ENCODE measurements at regions not wholly inside any gene's neighbourhood (a gene's known extent, or its start where the extent isn't known, plus 50 kb on each side); places are given as distances from the start of the nearest gene placed in this dataset.
"Not testable (repeated sequence)": the region's sequence is repeated elsewhere in the genome, so short reads cannot be mapped to it uniquely, and the experiment has no call there.

DNA sequence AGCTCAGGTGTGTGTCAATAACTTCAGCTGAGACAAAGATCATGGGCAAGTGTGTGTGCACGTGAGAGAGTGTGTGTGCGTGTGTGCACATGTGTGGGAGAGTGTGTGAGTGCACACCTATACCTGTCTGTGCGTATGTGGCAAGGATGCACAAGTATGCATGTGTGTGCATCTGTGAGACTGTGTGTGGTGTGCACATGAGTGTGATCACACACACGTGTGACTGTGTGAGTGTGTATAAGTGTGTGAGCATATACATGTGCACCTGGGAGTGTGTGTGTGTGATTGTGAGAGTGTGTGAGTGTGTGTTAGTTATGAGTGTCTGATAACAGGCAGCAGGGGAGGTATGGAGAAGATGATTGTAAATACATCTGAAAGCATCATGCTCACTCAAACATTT, 657.3 kb upstream of the PFKP start:
- DNase-seq = no peak

- DNase-seq = no peak
Observed at GRCh38 chr10:2401459-2401858, 664.1 kb upstream of the ADARB2 start.

GRCh38 chr10:2399482-2399881, 662.2 kb upstream of the ADARB2 start:
- no peak for DNase-seq

GRCh38 chr10:2392145-2392812, 655.0 kb upstream of the ADARB2 start:
- DNase-seq = no peak

DNA sequence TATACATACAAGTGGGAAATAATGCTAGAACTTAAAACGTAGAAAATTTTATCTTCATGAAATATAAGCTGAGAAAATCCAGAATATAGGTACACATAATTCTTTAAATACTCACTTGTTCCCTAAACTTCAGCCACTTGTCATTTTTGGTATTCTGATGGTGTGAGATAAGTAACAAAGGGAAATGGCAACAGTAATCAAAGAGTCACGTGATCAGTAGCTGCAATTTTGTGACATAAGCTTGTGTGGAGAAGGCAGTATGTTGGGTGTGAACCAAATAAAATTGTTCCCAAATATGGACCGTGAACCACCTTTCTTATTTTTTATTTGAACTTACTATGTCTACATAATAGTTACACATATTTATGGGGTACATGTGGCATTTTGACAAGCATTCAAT, 650.3 kb upstream of the ADARB2 start:
- DNase-seq = no peak

DNA sequence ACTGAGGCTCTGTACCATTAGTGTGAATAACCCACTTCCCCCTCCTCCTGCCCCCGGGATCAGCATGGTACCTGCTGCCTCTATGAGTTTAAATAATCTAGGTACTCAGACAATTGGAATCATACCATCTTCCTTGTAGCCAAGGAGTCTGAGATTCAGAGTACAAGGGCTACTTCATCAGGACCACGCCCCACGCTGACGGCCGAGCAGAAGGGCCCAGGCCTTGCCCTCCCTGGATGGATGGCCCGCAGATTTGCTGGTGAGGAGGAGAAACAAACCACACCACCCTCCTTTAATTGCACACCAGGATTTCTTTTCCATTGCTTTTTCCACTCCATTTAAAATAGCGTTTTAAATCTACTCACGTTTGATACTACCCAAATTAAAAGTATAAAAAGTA, 649.9 kb upstream of the ADARB2 start:
- DNase-seq = no peak

GRCh38 chr10:2380218-2380617, 642.9 kb upstream of the ADARB2 start:
- DNase-seq = no peak

- DNase-seq = no peak
Observed at GRCh38 chr10:2367083-2367482, 629.8 kb upstream of the ADARB2 start.

- no peak for DNase-seq
Observed at GRCh38 chr10:2366264-2366931, 629.1 kb upstream of the ADARB2 start.

DNA sequence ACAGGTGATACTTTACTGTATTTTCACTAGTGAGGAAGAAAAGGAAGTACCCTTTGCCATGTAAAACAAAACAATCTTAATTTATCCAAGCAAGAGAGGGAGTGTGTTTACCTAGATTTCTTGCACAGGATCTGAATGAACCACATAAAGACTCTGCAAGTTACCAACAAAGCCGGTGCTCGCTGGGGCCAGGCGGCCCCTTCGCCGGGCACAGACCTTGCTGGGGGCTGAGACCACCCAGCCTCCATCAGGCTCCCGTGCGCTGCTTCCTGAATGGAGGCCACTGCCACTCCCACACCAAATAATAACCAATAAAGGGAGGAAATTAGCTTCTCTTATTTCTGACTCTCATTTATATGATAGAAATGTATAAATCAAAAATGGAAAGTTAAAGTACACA, 625.0 kb upstream of the ADARB2 start:
- DNase-seq = no peak

DNA sequence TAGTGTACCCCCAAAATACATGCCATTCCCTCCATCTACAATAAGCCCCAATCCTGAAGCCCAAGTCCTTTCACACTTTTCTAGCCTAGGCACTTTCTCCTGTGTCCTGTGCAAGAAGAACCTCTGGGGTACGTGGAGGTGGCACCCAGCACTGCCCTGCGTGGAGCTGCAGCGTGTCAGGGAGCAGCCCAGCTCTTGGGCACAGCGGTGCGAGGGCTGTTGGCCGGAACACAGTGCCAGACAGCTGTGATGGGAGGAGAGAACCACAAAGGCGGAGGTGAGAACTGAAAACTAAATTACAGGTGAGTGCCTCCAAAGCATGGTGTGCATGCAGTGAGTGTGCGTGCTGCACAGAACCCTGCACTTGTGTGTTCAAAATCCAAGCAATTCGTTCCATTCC, 621.3 kb upstream of the ADARB2 start:
- DNase-seq = no peak

DNA sequence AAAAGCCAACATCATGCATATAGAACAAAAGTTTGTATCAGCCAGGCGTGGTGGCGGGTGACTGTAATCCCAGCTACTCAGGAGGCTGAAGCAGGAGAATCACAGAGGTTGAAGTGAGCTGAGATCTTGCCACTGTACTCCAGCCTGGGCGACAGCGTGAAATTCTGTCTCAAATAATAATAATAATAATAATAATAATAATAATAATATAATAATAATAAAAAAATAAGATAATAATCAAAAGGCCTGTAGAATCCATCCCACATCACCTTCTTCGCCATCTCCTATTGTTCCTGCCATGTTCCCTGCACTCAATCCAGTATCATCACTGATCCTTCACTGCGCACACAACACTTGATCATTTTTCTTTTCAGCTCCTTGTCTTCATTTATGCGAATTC, 619.3 kb upstream of the ADARB2 start:
- no peak for DNase-seq

GRCh38 chr10:2351566-2351965, 614.2 kb upstream of the ADARB2 start:
- DNase-seq = no peak

DNA sequence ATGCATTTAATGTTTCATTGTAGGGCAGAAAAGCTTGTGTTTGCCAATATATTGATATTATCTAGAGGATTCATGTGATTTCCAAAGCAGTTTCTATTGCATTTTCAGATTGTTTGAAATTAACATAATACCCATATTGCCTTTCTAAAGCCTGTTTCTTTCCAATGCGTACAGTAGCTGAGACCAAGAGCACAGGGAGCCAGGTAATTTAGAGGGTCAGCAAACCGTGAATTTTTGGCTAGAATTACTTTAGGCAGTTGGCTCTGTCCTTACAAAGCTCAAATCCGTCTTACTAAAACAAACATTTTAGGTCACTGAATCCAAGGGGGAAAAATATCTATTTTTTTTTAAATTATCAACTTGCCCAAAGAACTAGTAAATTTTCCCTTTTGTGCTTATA, 604.9 kb upstream of the ADARB2 start:
- DNase-seq = peak; percentile 40

DNA sequence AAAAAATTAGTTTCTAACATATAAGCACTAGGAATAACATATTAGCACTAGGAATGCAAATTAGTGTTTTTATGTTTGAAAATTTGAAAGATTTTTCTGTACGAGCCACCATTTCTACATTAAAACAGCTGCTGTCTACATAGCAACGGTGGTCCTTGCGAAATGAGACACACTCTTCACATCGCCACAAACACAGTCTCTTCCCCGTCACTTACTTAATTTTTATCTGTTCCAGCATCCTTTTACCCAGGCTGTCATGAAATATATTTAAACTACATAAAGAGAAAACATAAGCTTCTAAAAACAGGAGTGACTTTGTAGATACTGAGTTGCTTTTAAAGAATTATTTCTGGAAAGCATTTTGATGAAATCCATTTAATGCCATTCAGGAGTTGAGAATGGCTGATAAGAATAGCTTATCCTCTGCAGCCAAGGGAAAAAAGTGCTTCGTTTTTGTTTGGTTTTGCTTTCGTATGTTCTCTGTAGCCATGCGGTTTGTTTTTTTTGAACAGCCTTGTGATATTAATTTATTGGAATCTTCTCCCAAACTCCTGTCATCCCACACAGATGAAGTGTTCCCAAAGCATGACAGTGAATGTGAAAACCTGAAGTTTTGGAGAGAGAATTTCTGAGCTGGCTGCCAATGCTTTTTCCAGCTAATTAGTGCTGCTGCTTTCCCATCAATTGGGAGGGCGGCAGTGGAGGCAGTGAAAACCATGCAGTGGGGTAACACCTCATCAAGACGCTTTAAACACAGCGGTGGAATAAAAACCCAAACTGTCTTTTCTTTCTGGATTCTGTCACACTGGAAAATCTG, 603.7 kb upstream of the ADARB2 start:
- DNase-seq = peak; percentile 17

GRCh38 chr10:2335626-2336025, 598.3 kb upstream of the ADARB2 start:
- DNase-seq = no peak

- no peak for DNase-seq
Observed at GRCh38 chr10:2334575-2334974, 597.2 kb upstream of the ADARB2 start.

GRCh38 chr10:2329082-2329481, 591.8 kb upstream of the ADARB2 start:
- no peak for DNase-seq

- no peak for DNase-seq
Observed at GRCh38 chr10:2326411-2326810, 589.1 kb upstream of the ADARB2 start.

DNA sequence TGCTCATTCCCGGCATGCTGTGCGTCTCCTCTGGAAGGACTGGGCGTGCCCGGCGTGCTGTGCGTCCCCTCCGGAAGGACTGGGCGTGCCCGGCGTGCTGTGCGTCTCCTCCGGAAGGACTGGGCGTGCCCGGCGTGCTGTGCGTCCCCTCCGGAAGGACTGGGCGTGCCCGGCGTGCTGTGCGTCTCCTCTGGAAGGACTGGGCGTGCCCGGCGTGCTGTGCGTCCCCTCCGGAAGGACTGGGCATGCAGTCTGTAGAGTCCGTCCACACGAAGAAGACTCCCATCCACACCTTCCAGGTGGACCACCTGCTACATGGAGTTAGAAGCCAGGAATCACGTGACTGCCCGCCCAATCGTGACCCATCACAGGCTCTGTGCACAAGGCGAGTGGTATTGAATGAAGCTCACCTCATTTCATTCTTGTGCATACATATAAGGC, 577.7 kb upstream of the ADARB2 start:
- DNase-seq = not testable (repeated sequence)

GRCh38 chr10:2306081-2306480, 568.8 kb upstream of the ADARB2 start:
- peak; percentile 52 for DNase-seq

DNA sequence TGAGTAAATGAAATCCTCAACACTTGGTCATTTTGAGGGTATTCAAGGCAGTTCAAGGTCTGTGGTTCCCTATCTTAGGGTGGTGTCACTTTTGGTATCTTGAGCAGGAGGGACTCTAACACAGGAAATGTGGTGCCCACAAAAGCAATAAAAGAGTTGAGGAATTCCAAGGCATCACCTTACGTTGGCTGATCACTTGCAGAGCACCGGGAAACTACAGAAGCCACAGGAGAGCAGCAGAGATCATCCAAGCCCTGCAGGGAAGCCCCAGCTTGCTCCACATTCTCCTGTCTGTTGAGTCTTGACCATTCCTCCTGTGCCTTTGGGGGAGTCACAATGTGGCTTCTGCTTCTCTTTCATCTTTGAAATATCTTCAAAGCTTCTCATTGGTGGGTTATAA, 565.8 kb upstream of the ADARB2 start:
- DNase-seq = no peak

DNA sequence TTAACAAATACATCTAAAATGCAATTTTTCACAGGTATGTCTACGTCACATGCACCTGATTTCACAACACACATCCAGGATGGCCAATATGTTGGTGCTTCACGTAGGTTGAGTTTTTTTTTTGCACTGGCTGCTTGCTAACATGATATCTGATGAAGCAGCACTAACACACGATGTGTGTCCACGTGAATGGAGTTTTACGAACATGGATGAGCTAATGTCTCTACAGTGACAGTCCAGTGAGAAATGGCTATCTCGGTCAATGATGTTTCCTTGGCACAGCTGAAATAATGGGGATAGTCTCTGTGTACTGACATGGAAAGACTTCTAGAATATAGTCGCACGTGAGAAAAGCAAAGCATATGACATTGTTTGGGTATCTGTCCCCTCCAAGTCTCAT, 563.9 kb upstream of the ADARB2 start:
- DNase-seq = no peak

GRCh38 chr10:2300231-2300630, 562.9 kb upstream of the ADARB2 start:
- DNase-seq = no peak

Data from NCI-H1694 (cell line).